Hepatocyte (in vitro differentiated cells): ENCODE measurements at regions not wholly inside any gene's neighbourhood (a gene's known extent, or its start where the extent isn't known, plus 50 kb on each side); places are given as distances from the start of the nearest gene placed in this dataset.

Experiments
- DNase-seq: peaks from one replicate; pipeline ENCODE4 v3.0.0-alpha.2; 2016; ENCODE audit warnings: low spot score
- H2AFZ ChIP-seq: fragments of 200-600 bp; sonication (generic); 2 replicates; pipeline ENCODE4 v1.6.0; 2016; ENCODE audit warnings: antibody characterized with exemption, mild to moderate bottlenecking
- H3K27ac ChIP-seq: fragments of 200-600 bp; sonication (generic); 2 replicates; pipeline ENCODE4 v1.5.1; 2016; ENCODE audit warnings: mild to moderate bottlenecking
- H3K27me3 ChIP-seq: fragments of 200-600 bp; sonication (generic); 2 replicates; pipeline ENCODE4 v1.6.1; 2016
- H3K36me3 ChIP-seq: fragments of 200-600 bp; sonication (generic); replicated peaks from 2 replicates; pipeline ENCODE4 v1.5.1; 2016; ENCODE audit warnings: low read depth; ENCODE audit not compliant: insufficient read depth
- H3K4me1 ChIP-seq: fragments of 200-600 bp; sonication (generic); 2 replicates; pipeline ENCODE4 v1.5.1; 2016; ENCODE audit warnings: mild to moderate bottlenecking, moderate library complexity; ENCODE audit not compliant: insufficient read depth
- H3K4me2 ChIP-seq: fragments of 200-600 bp; sonication (generic); 2 replicates; pipeline ENCODE4 v1.6.0; 2016
- H3K4me3 ChIP-seq: fragments of 200-600 bp; sonication (generic); 2 replicates; pipeline ENCODE4 v1.5.1; 2016; ENCODE audit warnings: mild to moderate bottlenecking
- H3K79me2 ChIP-seq: fragments of 200-600 bp; sonication (generic); 2 replicates; pipeline ENCODE4 v1.6.0; 2017; ENCODE audit warnings: mild to moderate bottlenecking
- H3K9me2 ChIP-seq: fragments of 200-600 bp; sonication (generic); replicated peaks from 2 replicates; pipeline ENCODE4 v1.6.0; 2017; ENCODE audit warnings: mild to moderate bottlenecking; ENCODE audit not compliant: insufficient read depth
- H3K9me3 ChIP-seq: fragments of 200-600 bp; sonication (generic); 2 replicates; pipeline ENCODE4 v1.5.1; 2016; ENCODE audit warnings: low read depth, mild to moderate bottlenecking
- H4K20me1 ChIP-seq: fragments of 200-600 bp; sonication (generic); 2 replicates; pipeline ENCODE4 v1.6.0; 2016; ENCODE audit warnings: mild to moderate bottlenecking; ENCODE audit not compliant: insufficient read depth, poor library complexity, severe bottlenecking
- CTCF ChIP-seq: fragments of 200-600 bp; sonication (generic); IDR thresholded peaks from 2 replicates; pipeline ENCODE4 v1.5.1; 2016; ENCODE audit warnings: antibody characterized with exemption, mild to moderate bottlenecking; ENCODE audit not compliant: poor library complexity
- EZH2 ChIP-seq: fragments of 200-600 bp; sonication (generic); IDR thresholded peaks from 2 replicates; pipeline ENCODE4 v1.6.1; 2016; ENCODE audit warnings: antibody characterized with exemption, mild to moderate bottlenecking, borderline replicate concordance
- EZH2phosphoT487 ChIP-seq: fragments of 200-600 bp; sonication (generic); IDR thresholded peaks from one replicate; pipeline ENCODE4 v1.6.1; 2018; ENCODE audit warnings: antibody characterized with exemption, mild to moderate bottlenecking, low read depth, moderate library complexity; ENCODE audit not compliant: unreplicated experiment, severe bottlenecking
- WGBS: methylation state at CpG from one replicate; pipeline ENCODE4 v1.1.6; 2016; ENCODE audit warnings: low lambda C conversion rate; ENCODE audit errors: missing lambda C conversion rate; 5-methylcytosine and 5-hydroxymethylcytosine counted together

- no peaks in the 10 kb centered on the region for H3K27me3 ChIP-seq
- H3K4me2 ChIP-seq, result no peak overlapping the region
- no peak overlapping the region for H2AFZ ChIP-seq
- no peaks in the 10 kb centered on the region for H3K9me2 ChIP-seq
- no peaks in the 10 kb centered on the region for H3K9me3 ChIP-seq
- no peak for TF ChIP-seq EZH2phosphoT487
- no peak for TF ChIP-seq CTCF
- TF ChIP-seq EZH2, result no peak
- H3K4me1 ChIP-seq, result no peaks in the 10 kb centered on the region
- H3K79me2 ChIP-seq, result no peaks in the 10 kb centered on the region
- H3K36me3 ChIP-seq, result no peaks in the 10 kb centered on the region
- no peaks in the 10 kb centered on the region for H4K20me1 ChIP-seq
- WGBS, result 83% methylated on average over 6 of the region's 6 CpGs
- no peak for DNase-seq
- no peak overlapping the region for H3K27ac ChIP-seq
- H3K4me3 ChIP-seq, result no peak overlapping the region
Observed at GRCh38 chr21:35127026-35127425, 77.9 kb upstream of the RUNX1 start.

GRCh38 chr21:35120631-35121180 is 71.6 kb upstream of the RUNX1 start:
- Histone ChIP-seq H3K9me3 (no peaks in the 10 kb centered on the region), H3K36me3 (no peaks in the 10 kb centered on the region), H4K20me1 (no peaks in the 10 kb centered on the region), H3K4me1 (no peaks in the 10 kb centered on the region), H3K9me2 (no peaks in the 10 kb centered on the region), H3K27me3 (no peaks in the 10 kb centered on the region), H3K4me3 (no peak overlapping the region), H2AFZ (no peak overlapping the region), H3K4me2 (no peak overlapping the region), H3K79me2 (no peaks in the 10 kb centered on the region), H3K27ac (no peak overlapping the region)
- 91% methylated on average over 4 of the region's 4 CpGs for WGBS
- TF ChIP-seq CTCF, result no peak
- TF ChIP-seq EZH2, result no peak
- no peak for TF ChIP-seq EZH2phosphoT487
- DNase-seq, result no peak

- no peaks in the 10 kb centered on the region for H3K27me3 ChIP-seq
- no peak overlapping the region for H3K4me3 ChIP-seq
- H3K9me2 ChIP-seq, result no peaks in the 10 kb centered on the region
- no peak overlapping the region for H2AFZ ChIP-seq
- WGBS, result 96% methylated on average over 5 of the region's 5 CpGs
- no peaks in the 10 kb centered on the region for H3K4me1 ChIP-seq
- H3K36me3 ChIP-seq, result no peaks in the 10 kb centered on the region
- H3K9me3 ChIP-seq, result no peaks in the 10 kb centered on the region
- H3K27ac ChIP-seq, result no peak overlapping the region
- no peaks in the 10 kb centered on the region for H4K20me1 ChIP-seq
- no peaks in the 10 kb centered on the region for H3K79me2 ChIP-seq
- no peak for DNase-seq
- no peak overlapping the region for H3K4me2 ChIP-seq
- TF ChIP-seq CTCF, result no peak
- TF ChIP-seq EZH2phosphoT487, result no peak
- TF ChIP-seq EZH2, result no peak
Observed at GRCh38 chr21:35119501-35120047, 70.5 kb upstream of the RUNX1 start.

- no peaks in the 10 kb centered on the region for H3K9me2 ChIP-seq
- TF ChIP-seq CTCF, result no peak
- TF ChIP-seq EZH2, result no peak
- no peak for TF ChIP-seq EZH2phosphoT487
- no peak for DNase-seq
- 86% methylated on average over 2 of the region's 2 CpGs for WGBS
- H3K27ac ChIP-seq, result no peak overlapping the region
- H3K9me3 ChIP-seq, result no peaks in the 10 kb centered on the region
- no peaks in the 10 kb centered on the region for H3K79me2 ChIP-seq
- H3K4me1 ChIP-seq, result no peaks in the 10 kb centered on the region
- no peak overlapping the region for H3K4me2 ChIP-seq
- H3K36me3 ChIP-seq, result no peaks in the 10 kb centered on the region
- no peak overlapping the region for H3K4me3 ChIP-seq
- no peak overlapping the region for H2AFZ ChIP-seq
- H3K27me3 ChIP-seq, result no peaks in the 10 kb centered on the region
- H4K20me1 ChIP-seq, result no peaks in the 10 kb centered on the region
Observed at GRCh38 chr21:35116777-35117176, 67.7 kb upstream of the RUNX1 start.
